GM10266 (cell line): ENCODE measurements at regions not wholly inside any gene's neighbourhood (a gene's known extent, or its start where the extent isn't known, plus 50 kb on each side); places are given as distances from the start of the nearest gene placed in this dataset.

Experiments used
- DNase-seq: peaks from one replicate; pipeline ENCODE4 v3.0.0; 2012; ENCODE audit errors: extremely low spot score
- CTCF ChIP-seq: IDR thresholded peaks from 2 replicates; pipeline ENCODE4 v1.5.1; 2012; ENCODE audit warnings: mild to moderate bottlenecking, low read depth; ENCODE audit not compliant: control insufficient read depth, insufficient read depth; ENCODE audit errors: missing control alignments

- no peak for TF ChIP-seq CTCF
- no peak for DNase-seq
Observed at GRCh38 chr2:182638667-182639066, 77.4 kb upstream of the DNAJC10 start.

- no peak for TF ChIP-seq CTCF
- DNase-seq = no peak
Observed at GRCh38 chr2:182639971-182640370, 76.1 kb upstream of the DNAJC10 start.

- DNase-seq = peak; percentile 33
Observed at GRCh38 chr2:182642328-182642727, 73.7 kb upstream of the DNAJC10 start.

GRCh38 chr2:182646763-182647498 lies 69.1 kb upstream of the DNAJC10 start:
- no peak for DNase-seq
- TF ChIP-seq CTCF = no peak

More at GRCh38 chr2:182642328-182642727, 73.7 kb upstream of the DNAJC10 start:
- no peak for TF ChIP-seq CTCF

DNA sequence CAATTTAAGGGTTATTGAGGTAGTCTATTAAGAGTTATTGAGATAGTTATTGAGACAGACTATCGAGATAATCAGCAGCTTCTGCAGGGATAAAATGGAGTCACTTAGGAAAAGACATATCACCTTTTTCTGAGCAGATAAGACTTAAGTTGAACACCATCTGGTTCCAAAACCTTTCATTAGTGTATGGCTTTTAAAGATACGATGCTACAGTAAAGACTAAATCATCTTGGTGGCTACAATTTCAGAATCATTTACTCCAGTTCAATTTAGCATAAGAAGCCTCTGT lies 68.6 kb upstream of the DNAJC10 start:
- DNase-seq = no peak
- no peak for TF ChIP-seq CTCF

DNA sequence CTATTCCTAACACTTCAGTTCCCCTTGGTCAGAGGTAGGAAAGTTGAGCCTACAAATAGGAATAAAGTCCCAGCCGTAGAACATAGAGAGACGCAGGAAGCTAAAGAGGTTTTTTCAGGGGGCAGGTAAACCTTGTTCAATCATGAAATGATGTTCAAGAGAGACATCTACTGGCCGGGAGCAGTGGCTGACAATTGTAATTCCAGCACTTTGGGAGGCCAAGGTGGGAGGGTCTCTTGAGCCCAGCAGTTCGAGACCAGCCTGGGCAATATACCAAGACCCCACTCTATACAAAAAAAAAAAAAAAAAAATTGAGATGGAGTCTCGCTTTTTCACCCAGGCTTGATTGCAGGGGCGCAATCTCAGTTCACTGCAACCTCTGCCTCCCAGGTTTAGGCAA lies 66.7 kb upstream of the DNAJC10 start:
- peak; percentile 26 for DNase-seq
- peak; percentile 57 for TF ChIP-seq CTCF

DNA sequence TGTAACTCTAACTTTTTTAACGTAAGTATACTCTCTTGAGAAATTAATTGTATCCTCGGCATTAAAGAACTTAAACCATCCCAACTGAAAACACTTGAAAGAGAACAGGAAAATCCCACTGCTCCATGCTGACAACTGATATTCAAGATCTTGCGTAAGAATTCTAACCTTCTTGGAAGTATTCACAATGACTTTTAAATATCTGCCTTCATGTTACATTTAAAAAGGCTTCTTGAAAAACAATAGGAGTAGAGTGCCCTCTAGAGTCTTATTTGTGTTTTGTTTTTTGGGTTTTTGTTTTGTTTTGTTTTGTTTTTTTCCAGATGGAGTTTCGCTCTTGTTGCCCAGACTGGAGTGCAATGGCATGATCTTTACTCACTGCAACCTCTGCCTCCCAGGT lies 65.4 kb upstream of the DNAJC10 start:
- TF ChIP-seq CTCF = peak; percentile 46
- DNase-seq = no peak
